Suppressor macrophage (primary cell): ENCODE measurements at regions not wholly inside any gene's neighbourhood (a gene's known extent, or its start where the extent isn't known, plus 50 kb on each side); places are given as distances from the start of the nearest gene placed in this dataset.

Experiments used
- DNase-seq, 4 experiments: peaks; one replicate each; pipeline ENCODE4 v3.0.0-alpha.2; 2020 to 2022

GRCh38 chr1:223057569-223058093, 85.4 kb downstream of the TLR5 start:
- DNase-seq = no peak
